Brain microvascular endothelial cell (primary cell): ENCODE measurements at regions not wholly inside any gene's neighbourhood (a gene's known extent, or its start where the extent isn't known, plus 50 kb on each side); places are given as distances from the start of the nearest gene placed in this dataset.
"Not testable (repeated sequence)": the region's sequence is repeated elsewhere in the genome, so short reads cannot be mapped to it uniquely, and the experiment has no call there.

ENCODE experiments used
- DNase-seq: peaks from one replicate; pipeline ENCODE4 v3.0.0-alpha.2; 2020
- H3K27ac ChIP-seq: fragments of 250-450 bp; sonication (Bioruptor Pico); 2 replicates; pipeline ENCODE4 v1.5.1; 2020; ENCODE audit warnings: mild to moderate bottlenecking, moderate library complexity
- H3K27me3 ChIP-seq: fragments of 250-450 bp; sonication (Bioruptor Pico); replicated peaks from 2 replicates; pipeline ENCODE4 v1.5.1; 2020; ENCODE audit warnings: mild to moderate bottlenecking
- H3K36me3 ChIP-seq: fragments of 250-450 bp; sonication (Bioruptor Pico); replicated peaks from 2 replicates; pipeline ENCODE4 v1.5.1; 2020; ENCODE audit warnings: mild to moderate bottlenecking
- H3K4me3 ChIP-seq: 2 replicates; pipeline ENCODE4 v1.5.1; 2011; ENCODE audit warnings: low read depth, mild to moderate bottlenecking, control low read depth, low read length, moderate library complexity
- in situ Hi-C: cut with HindIII; loops from 2 replicates; pipeline ENCODE4 v1.10.0; 2017; ENCODE audit warnings: low sequenced_read_pairs, low pct_ligation_motif_present
- TF ChIP-seq, protein P1 (sequence below): IDR thresholded peaks from 2 replicates; pipeline ENCODE4 v1.5.1; 2011; ENCODE audit warnings: low read depth, mild to moderate bottlenecking, moderate library complexity, low read length, control low read depth, inconsistent platforms; ENCODE audit errors: missing control alignments

DNA sequence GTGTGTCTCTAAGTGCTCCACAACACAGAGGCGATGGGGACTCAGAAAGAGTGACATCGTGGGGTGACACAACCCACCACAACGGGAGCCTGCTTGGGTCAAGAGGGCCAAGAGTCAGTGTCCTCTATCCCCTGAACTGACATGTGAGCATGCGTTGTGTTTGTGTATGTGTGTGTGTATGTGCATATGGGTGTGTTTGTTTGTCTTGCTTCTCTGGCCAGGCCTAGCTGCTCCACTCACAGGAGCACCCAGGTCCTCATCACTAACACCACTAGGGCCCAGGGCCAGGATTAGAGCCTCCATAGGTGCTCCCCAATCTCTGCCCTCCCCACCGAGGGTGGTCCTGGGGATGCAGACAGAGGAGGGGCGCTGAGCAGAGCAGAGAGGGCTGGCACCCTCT, 115.0 kb upstream of the CTSV start:
- Histone ChIP-seq H3K4me3 (no peak overlapping the region), H3K27ac (no peak overlapping the region), H3K36me3 (no peaks in the 10 kb centered on the region), H3K27me3 (no peaks in the 10 kb centered on the region)
- in situ Hi-C loops: no loop called here
- TF ChIP-seq, protein P1, sequence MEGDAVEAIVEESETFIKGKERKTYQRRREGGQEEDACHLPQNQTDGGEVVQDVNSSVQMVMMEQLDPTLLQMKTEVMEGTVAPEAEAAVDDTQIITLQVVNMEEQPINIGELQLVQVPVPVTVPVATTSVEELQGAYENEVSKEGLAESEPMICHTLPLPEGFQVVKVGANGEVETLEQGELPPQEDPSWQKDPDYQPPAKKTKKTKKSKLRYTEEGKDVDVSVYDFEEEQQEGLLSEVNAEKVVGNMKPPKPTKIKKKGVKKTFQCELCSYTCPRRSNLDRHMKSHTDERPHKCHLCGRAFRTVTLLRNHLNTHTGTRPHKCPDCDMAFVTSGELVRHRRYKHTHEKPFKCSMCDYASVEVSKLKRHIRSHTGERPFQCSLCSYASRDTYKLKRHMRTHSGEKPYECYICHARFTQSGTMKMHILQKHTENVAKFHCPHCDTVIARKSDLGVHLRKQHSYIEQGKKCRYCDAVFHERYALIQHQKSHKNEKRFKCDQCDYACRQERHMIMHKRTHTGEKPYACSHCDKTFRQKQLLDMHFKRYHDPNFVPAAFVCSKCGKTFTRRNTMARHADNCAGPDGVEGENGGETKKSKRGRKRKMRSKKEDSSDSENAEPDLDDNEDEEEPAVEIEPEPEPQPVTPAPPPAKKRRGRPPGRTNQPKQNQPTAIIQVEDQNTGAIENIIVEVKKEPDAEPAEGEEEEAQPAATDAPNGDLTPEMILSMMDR: no peak
- DNase-seq: no peak

DNA sequence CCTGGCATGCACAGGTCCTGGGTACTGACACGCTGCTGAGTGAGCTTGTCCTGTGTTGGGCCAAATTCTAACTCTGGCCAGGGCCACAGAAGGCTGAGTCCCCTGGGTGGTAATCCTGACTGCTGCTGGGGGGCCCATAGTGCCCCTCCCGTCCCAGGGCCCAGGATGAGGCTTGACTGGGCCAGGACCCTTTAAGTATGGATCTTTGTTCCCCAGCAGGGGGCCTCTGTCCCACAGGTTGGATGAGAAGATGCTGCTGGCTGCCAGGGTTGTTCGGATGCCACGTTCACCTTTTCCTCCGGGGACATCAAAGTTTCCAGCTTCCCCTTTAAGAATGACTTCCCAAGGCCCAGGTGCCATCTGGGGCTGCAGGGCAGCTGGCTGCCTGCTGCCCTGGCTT, 114.2 kb upstream of the CTSV start:
- in situ Hi-C loops, H3K36me3 ChIP-seq, DNase-seq, H3K4me3 ChIP-seq, H3K27me3 ChIP-seq, H3K27ac ChIP-seq: not testable (repeated sequence)

DNA sequence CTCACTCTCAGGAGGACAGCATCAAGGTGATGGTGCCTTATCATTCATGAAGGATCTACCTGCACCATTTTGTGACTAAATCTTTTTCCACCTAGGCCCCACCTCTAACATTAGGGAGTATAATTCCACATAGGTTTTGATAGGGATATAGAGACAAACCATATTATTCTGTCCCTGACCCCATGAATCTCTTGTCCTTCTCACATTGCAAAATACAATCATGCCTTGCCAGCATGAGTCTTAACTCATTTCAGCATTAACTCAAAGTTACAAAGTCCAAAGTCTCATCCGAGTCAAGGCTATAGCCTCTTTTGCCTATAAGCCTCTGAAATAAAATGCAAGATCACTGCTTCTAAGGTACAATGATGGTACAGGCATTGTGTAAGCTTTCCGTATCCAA, 111.5 kb upstream of the CTSV start:
- H3K27ac ChIP-seq, DNase-seq, in situ Hi-C loops, H3K4me3 ChIP-seq, H3K27me3 ChIP-seq, H3K36me3 ChIP-seq: not testable (repeated sequence)

DNA sequence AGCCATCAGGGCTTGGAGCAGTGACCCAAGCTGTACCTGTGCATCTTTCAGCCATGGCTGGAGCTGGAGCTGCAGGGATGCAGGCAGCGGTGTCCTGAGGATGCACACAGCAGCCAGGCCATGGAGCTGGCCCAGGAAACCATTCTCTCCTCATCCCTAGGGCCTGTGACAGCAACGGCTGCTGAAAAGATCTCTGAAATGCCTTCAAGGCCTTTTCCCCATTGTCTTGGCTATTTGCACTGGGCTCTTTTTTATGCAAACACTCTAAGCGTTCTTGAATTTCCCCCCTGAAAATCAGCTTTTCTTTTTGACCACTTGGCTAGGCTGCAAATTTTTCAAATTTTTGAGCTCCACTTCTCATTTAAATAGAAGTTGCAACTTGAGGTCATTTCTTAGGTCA, 109.5 kb upstream of the CTSV start:
- DNase-seq, H3K36me3 ChIP-seq, H3K27me3 ChIP-seq, H3K4me3 ChIP-seq, H3K27ac ChIP-seq, in situ Hi-C loops: not testable (repeated sequence)

DNA sequence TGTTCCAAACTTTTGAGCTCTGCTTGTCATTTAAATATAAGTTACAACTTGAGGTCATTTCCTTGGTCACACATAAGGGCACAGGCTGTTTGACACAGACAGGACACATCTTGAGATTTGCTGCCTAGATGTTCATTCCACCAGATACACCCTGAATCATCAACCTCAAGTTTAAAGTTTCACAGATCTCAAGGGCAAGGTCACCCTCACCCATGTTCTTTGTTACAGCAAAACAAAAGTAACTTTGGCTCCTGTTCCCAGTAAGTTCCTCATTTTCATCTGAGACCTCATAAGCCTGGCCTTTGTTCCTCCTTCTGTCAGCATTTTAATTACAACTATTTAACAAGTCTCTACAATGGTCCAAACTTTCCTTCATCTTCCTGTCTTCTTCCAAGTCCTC, 106.7 kb upstream of the CTSV start:
- in situ Hi-C loops, H3K4me3 ChIP-seq, H3K27me3 ChIP-seq, H3K27ac ChIP-seq, DNase-seq, H3K36me3 ChIP-seq: not testable (repeated sequence)

DNA sequence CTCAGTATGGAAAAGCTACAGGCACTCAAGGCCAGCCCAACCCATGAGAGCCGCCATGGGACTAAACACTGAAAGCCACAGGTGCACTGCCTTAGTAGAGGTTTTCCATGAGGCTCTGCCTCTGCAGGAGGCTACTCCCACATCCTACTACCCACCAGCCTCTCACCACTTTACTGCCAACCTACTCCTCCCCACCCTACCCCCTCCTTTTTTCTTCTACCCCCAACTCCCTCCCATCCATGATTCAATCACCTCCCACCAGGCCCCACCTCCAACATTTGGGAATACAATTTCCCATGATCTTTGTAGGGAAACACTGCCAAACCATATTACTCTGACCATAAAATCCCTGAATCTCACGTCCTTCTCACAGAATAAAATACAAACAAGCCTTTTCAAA, 101.6 kb upstream of the CTSV start:
- Histone ChIP-seq H3K36me3 (no peaks in the 10 kb centered on the region), H3K27me3 (no peaks in the 10 kb centered on the region), H3K4me3 (no peak overlapping the region), H3K27ac (no peak overlapping the region)
- in situ Hi-C loops: no loop called here
- no peak for DNase-seq
- TF ChIP-seq, protein P1: no peak

DNA sequence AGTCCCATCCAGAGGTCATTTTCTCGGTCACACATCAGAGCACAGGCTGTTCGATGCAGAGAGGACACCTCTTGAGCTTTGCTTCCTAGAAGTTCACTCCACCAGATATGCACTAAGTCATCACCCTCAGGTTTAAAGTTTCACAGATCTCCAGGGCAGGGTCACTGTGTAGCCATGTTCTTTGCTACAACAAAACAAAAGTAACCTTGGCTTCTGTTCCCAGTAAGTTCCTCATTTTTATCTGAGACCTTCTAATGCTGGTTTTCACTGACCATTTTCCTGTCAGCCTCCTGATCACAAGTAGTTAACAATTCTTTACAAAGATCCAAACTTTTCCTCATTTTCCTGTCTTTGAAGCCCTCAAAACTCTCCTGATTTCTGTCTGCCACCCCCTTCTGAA, 97.5 kb upstream of the CTSV start:
- H3K27ac ChIP-seq: no peak overlapping the region
- in situ Hi-C loops: no loop called here
- no peaks in the 10 kb centered on the region for H3K27me3 ChIP-seq
- TF ChIP-seq, protein P1: no peak
- no peak for DNase-seq
- no peak overlapping the region for H3K4me3 ChIP-seq
- no peaks in the 10 kb centered on the region for H3K36me3 ChIP-seq

DNA sequence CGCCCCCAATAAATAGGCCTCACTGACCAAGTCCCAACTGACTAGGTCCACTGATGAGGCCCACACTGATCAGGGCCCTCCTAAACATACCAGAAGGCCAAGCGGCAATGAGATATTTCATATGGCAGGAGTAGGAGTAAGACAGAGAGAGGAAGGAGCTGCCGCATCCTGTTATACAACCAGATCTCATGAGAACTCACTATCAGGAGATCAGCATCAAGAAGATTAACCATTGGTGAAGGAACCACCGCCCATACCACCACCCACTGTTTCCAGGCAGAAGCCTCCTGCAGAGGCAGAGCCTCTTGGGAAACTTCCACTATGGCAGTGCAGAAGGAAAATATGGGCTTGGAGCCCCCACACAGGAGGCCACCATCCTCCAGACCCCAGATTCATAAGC, 95.0 kb upstream of the CTSV start:
- H3K27me3 ChIP-seq, H3K27ac ChIP-seq, H3K4me3 ChIP-seq, in situ Hi-C loops, DNase-seq, H3K36me3 ChIP-seq: not testable (repeated sequence)

DNA sequence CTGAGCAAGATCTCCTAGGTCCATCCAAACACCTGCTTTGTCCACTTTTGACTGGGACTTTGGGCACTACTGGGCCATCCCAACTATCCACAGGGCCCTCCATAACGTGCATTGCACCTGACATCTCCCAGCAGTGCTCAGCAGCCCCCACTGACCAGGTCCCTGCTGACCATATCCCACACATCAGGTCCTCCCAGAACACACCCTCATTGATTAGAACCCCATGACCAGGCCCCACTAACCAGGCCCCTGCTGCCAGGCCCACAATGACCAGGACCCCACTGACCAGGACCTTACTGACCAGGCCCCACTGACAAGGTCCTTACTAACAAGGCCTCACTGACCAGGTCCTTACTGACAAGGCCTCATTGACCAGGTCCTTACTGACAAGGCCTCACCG, 93.9 kb upstream of the CTSV start:
- TF ChIP-seq, protein P1: no peak
- H3K27ac ChIP-seq: no peak overlapping the region
- in situ Hi-C loops: no loop called here
- no peak for DNase-seq
- H3K27me3 ChIP-seq: no peaks in the 10 kb centered on the region
- H3K36me3 ChIP-seq: no peaks in the 10 kb centered on the region
- H3K4me3 ChIP-seq: no peak overlapping the region

DNA sequence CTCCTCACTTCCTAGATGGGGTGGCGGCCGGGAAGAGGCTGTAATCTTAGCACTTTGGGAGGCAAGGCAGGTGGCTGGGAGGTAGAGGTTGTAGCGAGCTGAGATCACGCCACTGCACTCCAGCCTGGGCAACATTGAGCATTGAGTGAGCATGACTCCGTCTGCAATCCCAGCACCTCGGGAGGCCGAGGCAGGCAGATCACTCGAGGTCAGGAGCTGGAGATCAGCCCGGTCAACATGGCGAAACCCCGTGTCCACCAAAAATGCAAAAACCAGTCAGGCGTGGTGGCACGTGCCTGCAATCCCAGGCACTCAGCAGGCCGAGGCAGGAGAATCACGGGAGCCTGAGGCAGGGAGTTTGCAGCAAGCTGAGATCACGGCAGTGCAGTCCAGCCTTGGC, 91.9 kb upstream of the CTSV start:
- H3K36me3 ChIP-seq, in situ Hi-C loops, H3K4me3 ChIP-seq, H3K27me3 ChIP-seq, DNase-seq, H3K27ac ChIP-seq: not testable (repeated sequence)

DNA sequence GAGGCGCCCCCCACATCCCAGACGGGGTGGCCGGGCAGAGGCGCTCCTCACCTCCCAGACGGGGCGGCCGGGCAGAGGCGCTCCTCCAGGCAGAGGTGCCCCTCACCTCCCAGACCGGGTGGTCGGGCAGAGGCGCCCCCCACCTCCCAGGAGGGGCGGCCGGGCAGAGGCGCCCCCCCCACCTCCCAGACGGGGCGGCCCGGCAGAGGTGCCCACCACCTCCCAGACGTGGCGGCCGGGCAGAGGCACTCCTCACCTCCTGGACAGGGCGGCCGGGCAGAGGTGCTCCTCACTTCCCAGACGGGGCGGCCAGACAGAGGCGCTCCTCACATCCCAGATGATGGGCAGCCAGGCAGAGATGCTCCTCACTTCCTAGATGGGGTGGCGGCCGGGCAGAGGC, 91.4 kb upstream of the CTSV start:
- H3K4me3 ChIP-seq, H3K27me3 ChIP-seq, DNase-seq, H3K36me3 ChIP-seq, in situ Hi-C loops, H3K27ac ChIP-seq: not testable (repeated sequence)
